ENCODE measurements at regions not wholly inside any gene's neighbourhood (a gene's known extent, or its start where the extent isn't known, plus 50 kb on each side); places are given as distances from the start of the nearest gene placed in this dataset.

DNA sequence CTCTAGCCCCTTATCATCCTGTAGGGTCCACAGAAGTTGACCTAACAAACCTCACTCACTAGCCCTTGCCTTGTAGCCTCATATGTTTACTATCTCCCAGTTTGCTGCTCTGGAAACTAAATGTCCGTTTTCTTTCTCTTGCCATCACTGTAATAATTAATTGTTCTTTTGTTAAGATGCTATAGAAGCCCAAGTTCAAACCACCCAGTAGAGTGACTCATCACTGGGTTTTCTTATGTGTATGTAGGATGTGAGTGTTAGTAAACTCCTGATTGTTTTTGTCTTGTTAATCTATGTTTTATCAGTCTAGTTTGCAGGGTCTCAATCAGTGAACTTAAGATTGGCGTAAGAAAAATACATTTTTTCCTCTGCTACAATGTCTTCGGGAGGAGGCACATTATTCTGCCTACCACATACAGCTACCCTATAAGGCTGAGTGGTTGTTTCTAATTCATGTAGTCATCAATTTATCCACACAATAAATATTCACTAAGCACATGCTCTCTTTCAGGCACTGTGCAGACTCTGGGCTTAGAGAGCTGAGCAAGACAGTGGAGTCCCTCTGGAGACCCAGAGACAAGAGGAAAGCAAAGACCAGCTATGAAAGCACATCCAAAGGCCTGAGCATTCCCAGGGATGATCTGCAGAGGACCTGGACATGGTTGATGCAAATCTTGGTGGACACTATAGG is 474.1 kb upstream of the AKR1E2 start:
- TF ChIP-seq, protein P1, sequence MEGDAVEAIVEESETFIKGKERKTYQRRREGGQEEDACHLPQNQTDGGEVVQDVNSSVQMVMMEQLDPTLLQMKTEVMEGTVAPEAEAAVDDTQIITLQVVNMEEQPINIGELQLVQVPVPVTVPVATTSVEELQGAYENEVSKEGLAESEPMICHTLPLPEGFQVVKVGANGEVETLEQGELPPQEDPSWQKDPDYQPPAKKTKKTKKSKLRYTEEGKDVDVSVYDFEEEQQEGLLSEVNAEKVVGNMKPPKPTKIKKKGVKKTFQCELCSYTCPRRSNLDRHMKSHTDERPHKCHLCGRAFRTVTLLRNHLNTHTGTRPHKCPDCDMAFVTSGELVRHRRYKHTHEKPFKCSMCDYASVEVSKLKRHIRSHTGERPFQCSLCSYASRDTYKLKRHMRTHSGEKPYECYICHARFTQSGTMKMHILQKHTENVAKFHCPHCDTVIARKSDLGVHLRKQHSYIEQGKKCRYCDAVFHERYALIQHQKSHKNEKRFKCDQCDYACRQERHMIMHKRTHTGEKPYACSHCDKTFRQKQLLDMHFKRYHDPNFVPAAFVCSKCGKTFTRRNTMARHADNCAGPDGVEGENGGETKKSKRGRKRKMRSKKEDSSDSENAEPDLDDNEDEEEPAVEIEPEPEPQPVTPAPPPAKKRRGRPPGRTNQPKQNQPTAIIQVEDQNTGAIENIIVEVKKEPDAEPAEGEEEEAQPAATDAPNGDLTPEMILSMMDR (conservative IDR thresholded peaks at IDR 0.05; ENCODE audit: low read depth, low read length) = no peak
- no peak for TF ChIP-seq EZH2phosphoT487 (IDR thresholded peaks at IDR 0.05; ENCODE audit: borderline replicate concordance, low read length)

Measured in PC-3 (cell line).